Bronchial epithelial cell (primary cell): ENCODE measurements at regions not wholly inside any gene's neighbourhood (a gene's known extent, or its start where the extent isn't known, plus 50 kb on each side); places are given as distances from the start of the nearest gene placed in this dataset.

ENCODE experiments used
- DNase-seq: peaks from one replicate; pipeline ENCODE4 v3.0.0-alpha.2; 2010; ENCODE audit warnings: low read depth
- FAIRE-seq: peaks from 2 replicates; lab custom pipeline; 2011; peaks lifted over from hg19 to GRCh38; lab: Jason Lieb, UNC
- H3K27me3 ChIP-seq: 2 replicates; pipeline ENCODE4 v1.5.1; 2011; ENCODE audit warnings: low read length; ENCODE audit not compliant: control insufficient read depth, insufficient read depth
- H3K36me3 ChIP-seq: 2 replicates; pipeline ENCODE4 v1.5.1; 2011; ENCODE audit warnings: low read length; ENCODE audit not compliant: control insufficient read depth, insufficient read depth
- H3K4me3 ChIP-seq: 2 replicates; pipeline ENCODE4 v1.5.1; 2011; ENCODE audit warnings: mild to moderate bottlenecking, low read depth, low read length, control low read depth
- TF ChIP-seq, protein P1 (sequence below): IDR thresholded peaks from 2 replicates; pipeline ENCODE4 v1.5.1; 2011; ENCODE audit warnings: mild to moderate bottlenecking, moderate library complexity, low read length, control low read depth, inconsistent platforms; ENCODE audit not compliant: insufficient read depth, severe bottlenecking

DNA sequence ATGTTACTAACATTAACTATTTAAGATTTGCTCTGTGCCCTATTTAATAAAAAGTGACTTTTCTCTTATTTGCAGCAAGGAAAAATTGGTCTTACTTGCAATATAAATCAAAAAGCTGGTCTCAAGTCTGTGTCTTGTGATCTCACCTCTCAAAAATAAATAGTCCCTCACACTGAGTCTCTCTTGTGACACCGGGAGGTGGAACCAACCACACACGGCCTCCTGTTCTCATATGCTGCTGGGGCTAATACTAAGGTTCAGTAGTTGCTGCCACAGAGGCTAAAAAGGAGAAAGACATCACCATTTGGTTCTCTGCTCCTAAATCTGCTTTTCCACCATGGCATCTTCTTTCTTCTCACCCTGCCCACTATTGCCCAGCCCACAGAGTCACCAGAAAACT is 175.8 kb upstream of the FTMT start:
- TF ChIP-seq, protein P1, sequence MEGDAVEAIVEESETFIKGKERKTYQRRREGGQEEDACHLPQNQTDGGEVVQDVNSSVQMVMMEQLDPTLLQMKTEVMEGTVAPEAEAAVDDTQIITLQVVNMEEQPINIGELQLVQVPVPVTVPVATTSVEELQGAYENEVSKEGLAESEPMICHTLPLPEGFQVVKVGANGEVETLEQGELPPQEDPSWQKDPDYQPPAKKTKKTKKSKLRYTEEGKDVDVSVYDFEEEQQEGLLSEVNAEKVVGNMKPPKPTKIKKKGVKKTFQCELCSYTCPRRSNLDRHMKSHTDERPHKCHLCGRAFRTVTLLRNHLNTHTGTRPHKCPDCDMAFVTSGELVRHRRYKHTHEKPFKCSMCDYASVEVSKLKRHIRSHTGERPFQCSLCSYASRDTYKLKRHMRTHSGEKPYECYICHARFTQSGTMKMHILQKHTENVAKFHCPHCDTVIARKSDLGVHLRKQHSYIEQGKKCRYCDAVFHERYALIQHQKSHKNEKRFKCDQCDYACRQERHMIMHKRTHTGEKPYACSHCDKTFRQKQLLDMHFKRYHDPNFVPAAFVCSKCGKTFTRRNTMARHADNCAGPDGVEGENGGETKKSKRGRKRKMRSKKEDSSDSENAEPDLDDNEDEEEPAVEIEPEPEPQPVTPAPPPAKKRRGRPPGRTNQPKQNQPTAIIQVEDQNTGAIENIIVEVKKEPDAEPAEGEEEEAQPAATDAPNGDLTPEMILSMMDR: no peak
- DNase-seq (no peak), FAIRE-seq (no peak)
- Histone ChIP-seq H3K4me3 (no peak overlapping the region), H3K27me3 (no peaks in the 10 kb centered on the region), H3K36me3 (no peaks in the 10 kb centered on the region)

DNA sequence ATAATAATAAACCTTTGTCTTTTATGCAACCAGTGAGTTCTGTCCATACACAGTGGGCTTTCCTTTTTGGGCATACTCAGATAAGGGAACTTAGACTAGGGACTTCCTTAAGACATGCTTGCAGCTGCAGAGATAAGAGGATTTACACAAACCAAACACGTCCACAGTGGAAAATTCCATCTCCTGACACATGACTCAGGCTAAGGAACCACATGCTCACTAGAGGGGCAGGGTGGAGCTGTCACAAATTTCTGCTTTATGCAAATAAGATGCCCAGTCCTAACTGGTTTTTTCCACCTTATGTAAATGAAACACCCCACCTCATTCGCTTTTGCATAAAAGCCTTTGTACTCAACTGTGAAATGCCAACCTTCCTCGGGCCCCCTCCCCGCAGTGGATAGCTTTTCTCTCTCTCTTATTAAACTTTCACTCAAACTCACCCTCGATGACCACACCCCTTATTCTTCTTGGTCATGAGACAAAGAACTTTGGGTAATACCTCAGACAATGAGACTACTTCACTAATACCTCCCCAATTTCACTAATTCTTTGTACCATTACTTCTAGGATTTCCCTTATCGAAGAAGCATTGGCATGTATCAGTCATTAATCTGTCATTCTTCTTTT is 170.3 kb upstream of the FTMT start:
- FAIRE-seq (no peak), DNase-seq (no peak)
- Histone ChIP-seq H3K4me3 (no peak overlapping the region), H3K36me3 (no peaks in the 10 kb centered on the region), H3K27me3 (no peaks in the 10 kb centered on the region)
- TF ChIP-seq, protein P1: no peak

DNA sequence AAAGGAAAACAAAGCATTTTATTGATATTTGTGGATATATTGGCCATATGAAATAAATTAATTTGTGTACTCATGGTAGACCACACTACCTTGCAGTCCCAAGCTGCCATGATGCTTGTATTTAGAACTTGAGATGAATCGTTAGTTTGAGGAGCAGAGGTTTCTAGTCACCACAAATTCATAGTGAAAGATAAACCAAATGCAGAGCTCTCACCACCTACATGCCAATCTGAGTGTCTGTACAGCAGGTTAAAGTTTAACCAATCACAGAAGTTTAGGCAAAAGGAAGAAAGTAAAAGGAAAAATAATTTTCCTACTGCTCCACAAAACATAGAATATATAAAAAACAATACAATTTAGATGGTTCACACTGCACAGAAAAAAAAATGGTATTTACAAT is 163.6 kb upstream of the FTMT start:
- H3K36me3 ChIP-seq: no peaks in the 10 kb centered on the region
- DNase-seq (no peak), FAIRE-seq (no peak)
- no peak overlapping the region for H3K4me3 ChIP-seq
- H3K27me3 ChIP-seq: no peaks in the 10 kb centered on the region
- TF ChIP-seq, protein P1: no peak

DNA sequence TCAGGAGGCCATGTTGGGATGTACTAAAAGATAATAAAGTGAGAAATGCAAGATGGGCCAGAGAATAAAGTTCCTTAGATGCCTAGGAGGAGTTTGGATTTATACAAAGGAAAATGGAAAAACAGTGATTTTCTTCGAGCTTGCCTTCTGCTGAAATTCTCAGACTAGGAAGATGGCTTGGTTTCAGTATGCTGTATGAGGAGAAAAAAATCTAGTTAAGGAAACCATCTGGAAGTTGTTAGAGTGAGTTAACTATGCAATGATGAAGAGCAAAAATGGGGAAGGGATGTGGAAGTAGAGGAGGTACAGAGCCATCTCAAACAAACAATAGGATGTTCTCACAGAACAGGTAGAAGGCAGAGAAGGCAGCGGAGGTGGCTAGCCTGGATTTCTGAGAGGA is 162.9 kb upstream of the FTMT start:
- Histone ChIP-seq H3K27me3 (no peaks in the 10 kb centered on the region), H3K36me3 (no peaks in the 10 kb centered on the region), H3K4me3 (no peak overlapping the region)
- TF ChIP-seq, protein P1: no peak
- FAIRE-seq (no peak), DNase-seq (no peak)

DNA sequence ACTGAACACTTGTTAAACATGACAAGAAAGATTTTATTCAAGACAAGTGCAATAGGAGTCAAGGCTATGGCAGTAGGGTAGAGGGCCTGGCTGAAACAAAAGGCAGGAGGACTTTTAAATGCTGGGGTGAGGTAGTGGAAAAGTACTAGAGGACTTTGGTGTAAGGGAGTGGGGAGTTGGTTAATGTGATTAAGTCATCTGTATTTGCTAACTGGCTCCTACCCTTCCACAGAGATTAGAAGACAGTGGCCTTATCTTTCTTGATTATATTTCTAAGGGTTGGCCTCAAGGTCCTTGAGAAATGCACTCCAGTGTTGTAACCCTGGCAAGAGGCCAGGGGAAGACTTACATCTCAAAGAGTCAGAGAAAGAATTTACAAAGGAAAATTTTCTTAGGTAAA is 160.2 kb upstream of the FTMT start:
- H3K27me3 ChIP-seq: no peaks in the 10 kb centered on the region
- TF ChIP-seq, protein P1: no peak
- no peak overlapping the region for H3K4me3 ChIP-seq
- no peaks in the 10 kb centered on the region for H3K36me3 ChIP-seq
- DNase-seq (no peak), FAIRE-seq (no peak)

DNA sequence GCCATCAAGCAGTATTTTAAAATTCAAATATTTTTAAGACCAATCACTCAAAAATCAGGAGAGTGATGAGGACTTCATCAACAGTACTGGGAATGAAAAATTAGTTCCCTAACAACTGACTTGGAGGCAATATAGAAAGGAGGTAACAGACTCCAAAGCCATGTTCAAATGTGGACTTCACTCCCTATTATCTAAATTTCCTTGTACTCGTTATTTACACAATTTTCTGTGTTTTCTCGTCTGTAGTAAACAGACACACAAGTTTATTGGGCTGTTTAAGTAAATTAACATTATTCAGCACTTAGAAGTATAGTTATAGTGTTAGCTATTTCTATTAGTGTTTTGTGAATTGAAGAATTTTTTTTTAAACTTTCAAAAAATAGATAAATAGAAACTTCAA is 159.5 kb upstream of the FTMT start:
- FAIRE-seq (no peak), DNase-seq (no peak)
- Histone ChIP-seq H3K4me3 (no peak overlapping the region), H3K27me3 (no peaks in the 10 kb centered on the region), H3K36me3 (no peaks in the 10 kb centered on the region)
- TF ChIP-seq, protein P1: no peak
